ENCODE measurements at regions not wholly inside any gene's neighbourhood (a gene's known extent, or its start where the extent isn't known, plus 50 kb on each side); places are given as distances from the start of the nearest gene placed in this dataset.

DNA sequence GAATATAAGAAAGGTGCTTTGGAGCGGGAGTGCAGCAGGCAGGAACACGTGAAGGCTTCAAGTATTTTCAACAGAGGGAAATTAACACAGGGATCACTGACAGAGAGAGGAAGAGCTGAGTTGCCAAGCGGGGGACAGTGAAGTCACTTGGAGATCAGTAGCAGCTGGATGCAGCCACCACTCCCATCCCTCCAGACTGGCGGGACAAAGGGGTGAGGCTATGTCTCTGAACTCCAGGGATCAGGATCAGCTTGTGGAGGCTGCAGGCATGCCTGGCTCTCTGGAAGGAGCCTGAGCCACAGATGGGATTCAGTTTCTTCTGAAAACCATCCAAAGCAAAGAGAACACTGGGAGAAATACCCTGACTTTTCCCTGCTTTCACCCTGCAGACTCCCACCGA lies 113.7 kb upstream of the IRX3 start:
- no peaks in the 10 kb centered on the region for H3K36me3 ChIP-seq (ENCODE audit: control insufficient read depth, insufficient read depth, low read length)
- no peaks in the 10 kb centered on the region for H3K27me3 ChIP-seq (ENCODE audit: control insufficient read depth, insufficient read depth, low read length)
- ATAC-seq (ENCODE audit: low read depth in 2 of 2) (no peak), DNase-seq (no peak)
- H3K9me3 ChIP-seq (ENCODE audit: control insufficient read depth in 2 of 2, low read length in 2 of 2), result peaks cover 0 to 2% of the 10 kb centered on the region in 2 experiments
- H3K9me3 Mint-ChIP-seq, result peaks cover 0 to 2% (median 0%) of the 10 kb centered on the region in 7 donors
- H3K4me1 Mint-ChIP-seq, result no peaks in the 10 kb centered on the region
- H3K4me3 Mint-ChIP-seq, result no peak overlapping the region
- no peaks in the 10 kb centered on the region for H3K36me3 Mint-ChIP-seq
- no peak overlapping the region for H3K27ac Mint-ChIP-seq
- H3K4me3 ChIP-seq (ENCODE audit: low read depth, low read length), result no peak overlapping the region
- H3K27me3 Mint-ChIP-seq, result no peaks in the 10 kb centered on the region
- H3K27ac ChIP-seq (ENCODE audit: insufficient read depth, low read length, poor library complexity, severe bottlenecking), result no peak overlapping the region
- H3K4me1 ChIP-seq (ENCODE audit: control insufficient read depth, insufficient read depth, low read length, poor library complexity, severe bottlenecking), result no peaks in the 10 kb centered on the region

DNA sequence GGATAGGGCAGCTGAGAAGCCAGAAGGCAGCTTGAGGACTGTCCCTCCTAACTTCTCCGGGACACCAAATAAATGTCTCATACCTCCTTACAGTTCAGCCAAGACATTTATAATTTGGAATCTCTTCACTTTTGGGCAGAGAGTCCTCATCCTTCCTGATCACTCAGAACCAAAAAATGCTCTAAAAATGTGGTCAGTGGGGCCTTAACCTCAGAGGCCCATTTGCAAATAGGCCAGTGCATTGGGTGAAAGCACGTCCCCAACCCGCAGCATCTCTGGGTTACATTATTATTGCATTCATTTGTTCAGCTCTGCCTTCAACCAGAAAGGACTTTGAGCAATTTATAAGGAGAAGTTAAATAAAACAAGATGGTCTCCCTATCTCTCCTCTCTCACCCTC lies 112.4 kb upstream of the IRX3 start:
- no peaks in the 10 kb centered on the region for H3K36me3 ChIP-seq (ENCODE audit: control insufficient read depth, insufficient read depth, low read length)
- H3K27ac Mint-ChIP-seq, result no peak overlapping the region

DNA sequence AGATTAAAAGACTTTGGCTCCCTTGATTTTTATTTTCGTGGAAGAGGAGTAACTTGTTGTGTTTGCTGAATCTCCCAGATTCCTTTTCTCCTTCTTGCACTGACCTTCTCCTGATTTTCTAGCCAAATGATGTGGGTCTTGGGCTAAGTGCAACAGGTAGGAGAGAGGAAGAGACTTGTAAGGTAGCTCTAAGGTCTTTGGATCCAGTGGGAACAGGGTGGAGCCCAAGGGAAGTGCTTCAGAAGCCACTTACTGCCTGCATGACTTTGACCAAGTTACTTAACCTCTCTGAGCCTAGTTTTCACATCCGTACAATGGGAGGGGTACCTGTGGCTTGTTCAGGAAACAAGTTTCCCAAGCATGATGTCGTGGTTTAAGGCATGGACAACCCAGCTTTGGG lies 111.3 kb upstream of the IRX3 start:
- Mint-ChIP-seq H3K4me1 (no peaks in the 10 kb centered on the region), H3K27me3 (peaks cover 4% of the 10 kb centered on the region), H3K36me3 (no peaks in the 10 kb centered on the region), H3K9me3 (peaks cover 0 to 2% (median 0%) of the 10 kb centered on the region in 7 donors), H3K27ac (no peak overlapping the region), H3K4me3 (no peak overlapping the region)
- no peaks in the 10 kb centered on the region for H3K4me1 ChIP-seq (ENCODE audit: control insufficient read depth, insufficient read depth, low read length, poor library complexity, severe bottlenecking)
- H3K27me3 ChIP-seq (ENCODE audit: control insufficient read depth, insufficient read depth, low read length), result no peaks in the 10 kb centered on the region
- no peaks in the 10 kb centered on the region for H3K36me3 ChIP-seq (ENCODE audit: control insufficient read depth, insufficient read depth, low read length)
- H3K9me3 ChIP-seq (ENCODE audit: control insufficient read depth in 2 of 2, low read length in 2 of 2), result peaks cover 0 to 2% of the 10 kb centered on the region in 2 experiments
- ATAC-seq (ENCODE audit: low read depth in 2 of 2), result no peak
- H3K27ac ChIP-seq (ENCODE audit: insufficient read depth, low read length, poor library complexity, severe bottlenecking), result no peak overlapping the region
- H3K4me3 ChIP-seq (ENCODE audit: low read depth, low read length), result no peak overlapping the region
- DNase-seq, result no peak

More for the DNA sequence above, 112.4 kb upstream of the IRX3 start:
- DNase-seq, result no peak
- Histone ChIP-seq H3K27ac (ENCODE audit: insufficient read depth, low read length, poor library complexity, severe bottlenecking) (no peak overlapping the region), H3K4me1 (ENCODE audit: control insufficient read depth, insufficient read depth, low read length, poor library complexity, severe bottlenecking) (no peaks in the 10 kb centered on the region), H3K4me3 (ENCODE audit: low read depth, low read length) (no peak overlapping the region), H3K9me3 (ENCODE audit: control insufficient read depth in 2 of 2, low read length in 2 of 2) (peaks cover 0 to 2% of the 10 kb centered on the region in 2 experiments), H3K27me3 (ENCODE audit: control insufficient read depth, insufficient read depth, low read length) (no peaks in the 10 kb centered on the region)
- H3K9me3 Mint-ChIP-seq, result peaks cover 0 to 2% (median 0%) of the 10 kb centered on the region in 7 donors
- H3K27me3 Mint-ChIP-seq, result peaks cover 2% of the 10 kb centered on the region
- no peaks in the 10 kb centered on the region for H3K36me3 Mint-ChIP-seq
- no peak for ATAC-seq (ENCODE audit: low read depth in 2 of 2)
- H3K4me1 Mint-ChIP-seq, result no peaks in the 10 kb centered on the region
- no peak overlapping the region for H3K4me3 Mint-ChIP-seq

DNA sequence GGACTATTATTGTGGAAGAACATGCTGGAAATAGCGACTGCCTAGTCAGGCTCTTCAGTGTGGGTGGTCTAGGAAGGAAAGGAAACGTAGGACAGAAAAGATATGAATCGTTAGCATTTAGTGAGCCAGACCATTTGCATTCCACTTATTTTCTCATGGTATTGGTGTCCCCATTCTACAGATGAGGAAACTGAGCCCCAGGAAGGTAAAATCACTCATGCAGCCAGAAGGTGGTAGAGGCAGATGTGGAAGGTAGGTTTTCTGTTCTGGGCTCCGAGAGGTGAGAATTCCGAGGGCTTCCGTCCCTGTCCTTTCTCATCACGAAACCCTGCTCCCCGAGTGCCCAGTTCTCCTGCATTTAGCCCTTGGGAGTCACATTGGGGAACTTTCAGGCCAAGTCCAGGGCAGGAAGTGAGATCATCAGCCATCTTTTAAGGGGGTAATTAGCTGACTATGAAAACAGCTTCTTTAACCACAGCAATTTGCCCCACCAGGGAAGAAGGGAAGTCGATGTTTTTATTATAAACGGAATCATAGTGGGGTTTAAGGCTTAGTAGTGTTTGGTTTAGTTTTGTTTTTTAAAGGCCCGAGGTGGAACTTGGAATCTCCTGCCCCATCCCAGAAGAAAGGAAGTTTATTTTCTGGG lies 110.7 kb upstream of the IRX3 start:
- Mint-ChIP-seq H3K4me3 (no peak overlapping the region), H3K36me3 (no peaks in the 10 kb centered on the region), H3K27me3 (peaks cover 8% of the 10 kb centered on the region), H3K9me3 (peaks cover 0 to 2% (median 0%) of the 10 kb centered on the region in 7 donors), H3K4me1 (no peaks in the 10 kb centered on the region), H3K27ac (no peak overlapping the region)
- H3K4me1 ChIP-seq (ENCODE audit: control insufficient read depth, insufficient read depth, low read length, poor library complexity, severe bottlenecking), result no peaks in the 10 kb centered on the region
- no peak for ATAC-seq (ENCODE audit: low read depth in 2 of 2)
- H3K4me3 ChIP-seq (ENCODE audit: low read depth, low read length), result no peak overlapping the region
- no peak overlapping the region for H3K27ac ChIP-seq (ENCODE audit: insufficient read depth, low read length, poor library complexity, severe bottlenecking)
- no peak for DNase-seq
- H3K36me3 ChIP-seq (ENCODE audit: control insufficient read depth, insufficient read depth, low read length), result no peaks in the 10 kb centered on the region
- H3K27me3 ChIP-seq (ENCODE audit: control insufficient read depth, insufficient read depth, low read length), result no peaks in the 10 kb centered on the region
- H3K9me3 ChIP-seq (ENCODE audit: control insufficient read depth in 2 of 2, low read length in 2 of 2), result peaks cover 0 to 2% of the 10 kb centered on the region in 2 experiments

DNA sequence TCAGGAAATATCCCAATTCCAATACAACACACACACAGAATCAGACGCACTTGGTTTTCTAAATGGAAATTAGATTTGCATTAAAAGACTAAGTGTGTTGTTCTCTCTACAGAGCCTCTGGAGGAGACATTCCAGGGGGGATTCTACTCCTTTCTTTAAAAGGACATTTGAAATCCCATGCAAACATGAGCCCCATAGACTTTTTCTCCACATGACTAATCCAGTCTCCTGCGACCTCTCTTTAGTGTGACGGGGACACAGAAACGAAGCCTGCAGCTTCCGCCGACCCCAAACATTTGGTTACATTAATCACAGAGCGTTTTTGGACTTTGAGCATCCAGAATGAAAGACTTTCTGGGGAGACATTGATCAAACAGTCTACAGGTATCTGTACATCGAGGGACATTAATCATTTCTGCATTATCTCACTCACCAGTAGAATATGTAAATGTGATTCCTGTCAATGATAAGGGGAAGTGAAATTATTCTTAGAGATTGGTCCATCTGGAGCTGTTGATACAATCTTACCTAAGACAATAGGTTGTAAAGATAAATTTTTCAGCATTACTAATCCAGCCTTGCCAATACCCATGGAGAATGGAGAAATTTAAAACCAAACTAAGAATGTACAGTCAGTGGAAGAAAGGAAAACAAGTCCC lies 103.4 kb upstream of the IRX3 start:
- Histone ChIP-seq H3K36me3 (ENCODE audit: control insufficient read depth, insufficient read depth, low read length) (no peaks in the 10 kb centered on the region), H3K4me1 (ENCODE audit: control insufficient read depth, insufficient read depth, low read length, poor library complexity, severe bottlenecking) (no peaks in the 10 kb centered on the region), H3K27ac (ENCODE audit: insufficient read depth, low read length, poor library complexity, severe bottlenecking) (no peak overlapping the region), H3K9me3 (ENCODE audit: control insufficient read depth in 2 of 2, low read length in 2 of 2) (no peaks in the 10 kb centered on the region), H3K4me3 (ENCODE audit: low read depth, low read length) (no peak overlapping the region), H3K27me3 (ENCODE audit: control insufficient read depth, insufficient read depth, low read length) (no peaks in the 10 kb centered on the region)
- Mint-ChIP-seq H3K4me1 (no peaks in the 10 kb centered on the region), H3K27ac (no peak overlapping the region), H3K27me3 (peaks cover 13% of the 10 kb centered on the region), H3K36me3 (no peaks in the 10 kb centered on the region), H3K9me3 (peaks cover 0 to 1% (median 0%) of the 10 kb centered on the region in 7 donors), H3K4me3 (no peak overlapping the region)
- DNase-seq (no peak), ATAC-seq (ENCODE audit: low read depth in 2 of 2) (no peak)

DNA sequence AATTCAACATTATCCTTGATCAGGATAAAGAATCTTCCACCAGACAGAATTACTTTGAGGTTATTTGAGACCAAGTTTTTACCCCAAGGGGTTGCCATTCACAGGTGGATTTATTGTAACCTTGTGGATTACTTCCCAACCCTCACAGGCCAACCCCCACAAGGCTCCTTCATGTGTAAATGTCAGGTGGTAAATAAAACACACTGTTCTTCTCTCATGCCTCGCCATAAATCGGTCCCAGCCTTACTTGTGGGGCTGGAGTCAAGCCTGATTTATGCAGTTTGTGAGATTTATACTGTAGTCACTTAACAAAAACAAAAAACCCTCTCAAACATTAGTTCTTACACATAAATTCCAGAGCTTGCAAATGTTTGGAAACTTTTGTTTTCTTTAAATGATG lies 98.6 kb upstream of the IRX3 start:
- no peak overlapping the region for H3K4me3 ChIP-seq (ENCODE audit: low read depth, low read length)
- H3K36me3 ChIP-seq (ENCODE audit: control insufficient read depth, insufficient read depth, low read length), result no peaks in the 10 kb centered on the region
- DNase-seq (no peak), ATAC-seq (ENCODE audit: low read depth in 2 of 2) (no peak)
- H3K36me3 Mint-ChIP-seq, result no peaks in the 10 kb centered on the region
- peaks cover 6% of the 10 kb centered on the region for H3K27me3 Mint-ChIP-seq
- no peaks in the 10 kb centered on the region for H3K4me1 ChIP-seq (ENCODE audit: control insufficient read depth, insufficient read depth, low read length, poor library complexity, severe bottlenecking)
- H3K27ac Mint-ChIP-seq, result no peak overlapping the region
- no peaks in the 10 kb centered on the region for H3K4me1 Mint-ChIP-seq
- H3K27me3 ChIP-seq (ENCODE audit: control insufficient read depth, insufficient read depth, low read length), result no peaks in the 10 kb centered on the region
- peaks cover 0 to 3% of the 10 kb centered on the region in 2 experiments for H3K9me3 ChIP-seq (ENCODE audit: control insufficient read depth in 2 of 2, low read length in 2 of 2)
- no peak overlapping the region for H3K4me3 Mint-ChIP-seq
- H3K9me3 Mint-ChIP-seq, result peaks cover 2 to 7% (median 4%) of the 10 kb centered on the region in 7 donors
- no peak overlapping the region for H3K27ac ChIP-seq (ENCODE audit: insufficient read depth, low read length, poor library complexity, severe bottlenecking)

DNA sequence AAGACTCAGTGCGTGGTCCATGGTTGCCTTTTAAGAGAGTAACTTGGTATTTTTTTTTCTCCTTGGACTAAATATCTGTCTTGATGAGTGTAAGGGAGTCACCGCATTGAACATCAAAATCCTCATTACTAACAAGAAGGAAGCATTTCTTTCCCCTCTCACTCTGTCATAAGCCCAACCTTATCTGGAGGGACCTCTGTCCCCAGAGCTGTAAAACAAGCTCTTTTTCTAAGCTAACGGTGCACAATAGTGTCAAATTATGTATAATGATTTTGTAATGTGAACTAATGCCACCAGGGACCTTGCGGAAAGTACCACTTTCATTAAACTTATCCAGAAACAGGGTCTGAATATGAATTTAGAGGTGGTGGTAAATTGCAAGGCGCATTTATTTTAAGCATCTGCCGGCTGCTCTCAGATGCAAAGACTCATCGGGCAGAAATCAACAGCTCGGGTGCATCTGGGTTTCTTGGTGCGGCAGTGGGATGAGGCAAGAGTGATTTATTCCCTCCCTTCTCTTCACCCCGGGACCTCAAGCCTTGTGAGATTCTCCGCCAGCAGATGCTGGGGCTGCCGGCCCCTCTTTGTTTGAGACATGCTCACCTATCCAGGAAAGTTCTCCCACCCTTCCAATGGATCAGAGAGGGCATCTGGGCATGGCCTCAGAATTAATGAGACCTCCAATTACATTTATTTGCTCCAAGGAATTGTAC lies 95.2 kb upstream of the IRX3 start:
- Histone ChIP-seq H3K36me3 (ENCODE audit: control insufficient read depth, insufficient read depth, low read length) (no peaks in the 10 kb centered on the region), H3K4me1 (ENCODE audit: control insufficient read depth, insufficient read depth, low read length, poor library complexity, severe bottlenecking) (no peaks in the 10 kb centered on the region), H3K27ac (ENCODE audit: insufficient read depth, low read length, poor library complexity, severe bottlenecking) (no peak overlapping the region), H3K27me3 (ENCODE audit: control insufficient read depth, insufficient read depth, low read length) (no peaks in the 10 kb centered on the region), H3K9me3 (ENCODE audit: control insufficient read depth in 2 of 2, low read length in 2 of 2) (peaks cover 0 to 3% of the 10 kb centered on the region in 2 experiments), H3K4me3 (ENCODE audit: low read depth, low read length) (no peak overlapping the region)
- DNase-seq (no peak), ATAC-seq (ENCODE audit: low read depth in 2 of 2) (no peak)
- H3K36me3 Mint-ChIP-seq, result no peaks in the 10 kb centered on the region
- peaks cover 6% of the 10 kb centered on the region for H3K27me3 Mint-ChIP-seq
- H3K9me3 Mint-ChIP-seq, result peaks cover 4 to 20% (median 10%) of the 10 kb centered on the region in 7 donors
- no peak overlapping the region for H3K27ac Mint-ChIP-seq
- no peaks in the 10 kb centered on the region for H3K4me1 Mint-ChIP-seq
- H3K4me3 Mint-ChIP-seq, result peak overlapping the region in 1 of 4 donors; percentile 28

Data from CD4-positive, CD25-positive, alpha-beta regulatory T cell (primary cell).